DLD1 (cell line): ENCODE measurements at regions not wholly inside any gene's neighbourhood (a gene's known extent, or its start where the extent isn't known, plus 50 kb on each side); places are given as distances from the start of the nearest gene placed in this dataset.
"Not testable (repeated sequence)": the region's sequence is repeated elsewhere in the genome, so short reads cannot be mapped to it uniquely, and the experiment has no call there.

Experiments
- in situ Hi-C: cut with HindIII; loops from 2 replicates; pipeline ENCODE4 v1.10.0; 2017; ENCODE audit warnings: low sequenced_read_pairs

DNA sequence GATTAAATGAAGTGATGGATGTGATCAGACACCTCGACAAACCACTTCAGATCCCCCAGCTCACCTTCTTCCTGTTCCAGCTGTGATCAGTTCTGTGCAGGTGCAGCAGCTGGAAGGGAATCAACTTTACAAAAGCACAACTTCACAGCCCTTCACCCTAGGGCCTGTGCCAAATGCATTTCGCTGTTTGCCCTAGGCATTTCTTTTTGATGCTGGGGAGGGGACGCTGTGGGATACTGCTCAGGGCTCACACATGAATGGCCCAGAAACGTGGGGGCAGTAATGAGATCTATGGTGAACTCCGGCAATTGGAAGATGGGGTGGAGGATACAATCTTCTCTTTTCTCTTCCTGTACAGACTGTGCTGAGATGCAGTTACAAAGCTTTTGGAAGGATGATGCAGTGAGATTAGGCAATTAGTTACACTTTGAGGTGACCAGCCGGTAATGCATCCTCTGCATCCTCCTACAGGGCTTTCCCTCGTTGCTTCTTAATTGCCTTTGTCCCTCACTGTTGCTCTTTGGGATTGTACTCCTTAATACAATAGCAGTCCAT, 215.1 kb upstream of the PITX2 start:
- in situ Hi-C loops: no loop called here

GRCh38 chr4:110840221-110840654, 217.4 kb upstream of the PITX2 start:
- in situ Hi-C loops: no loop called here

DNA sequence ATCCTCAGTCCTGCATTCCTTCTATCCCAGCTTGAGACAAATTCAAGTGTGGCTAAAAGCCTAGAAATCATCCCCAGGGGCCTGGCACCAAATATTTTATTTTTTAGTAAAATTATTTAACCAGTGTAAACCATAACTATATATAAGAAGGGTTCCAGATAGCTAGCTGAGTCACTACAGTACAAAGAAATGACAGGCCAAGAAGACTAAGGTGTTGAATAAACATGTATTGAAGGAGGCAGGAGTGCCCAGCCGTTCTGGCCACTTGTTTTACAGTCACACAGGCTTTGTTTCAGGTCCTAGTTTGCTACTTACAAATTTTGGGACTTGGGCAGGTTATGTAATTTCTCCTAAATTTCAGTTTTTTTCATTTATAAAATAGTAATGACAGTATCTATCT, 225.9 kb upstream of the PITX2 start:
- in situ Hi-C loops: no loop called here

DNA sequence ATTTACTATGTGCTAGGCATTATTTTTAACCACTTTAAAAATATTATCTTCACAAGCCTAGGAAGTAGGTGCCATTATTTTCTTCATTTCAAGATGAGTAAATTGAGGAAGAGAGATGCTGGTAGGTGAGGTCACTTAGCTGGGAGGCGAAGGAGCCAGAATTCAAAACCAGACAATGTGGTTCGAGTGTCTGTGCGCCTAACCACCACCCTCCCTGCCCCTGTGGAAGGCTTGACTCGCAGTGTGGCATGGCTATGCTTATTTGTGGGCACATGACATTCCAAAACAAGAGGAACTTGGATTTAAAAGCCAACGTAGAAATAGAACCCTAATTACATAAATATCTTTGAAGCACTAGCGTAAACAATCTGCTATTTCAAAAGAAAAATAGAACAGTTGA, 226.6 kb upstream of the PITX2 start:
- in situ Hi-C loops: no loop called here

- in situ Hi-C loops: no loop called here
Observed at GRCh38 chr4:110850461-110851442, 227.9 kb upstream of the PITX2 start.

DNA sequence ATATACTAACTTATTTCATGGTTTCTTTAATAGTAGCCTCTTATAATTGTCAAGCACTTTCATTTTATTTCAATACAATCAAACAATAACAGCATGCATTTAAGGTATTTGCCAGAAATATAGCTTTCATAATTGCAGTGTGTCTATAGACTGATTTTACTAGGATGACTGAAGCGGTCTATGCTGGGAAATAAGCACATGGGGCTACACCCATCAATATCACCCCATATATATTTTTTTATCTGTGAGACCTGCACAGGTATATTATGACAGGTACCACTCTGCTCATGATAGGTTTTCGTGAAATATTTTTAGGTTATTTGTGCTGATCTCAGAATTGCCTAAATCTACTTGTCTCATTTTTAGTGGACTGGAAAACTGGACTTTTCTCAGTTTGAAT, 229.1 kb upstream of the PITX2 start:
- in situ Hi-C loops: no loop called here

GRCh38 chr4:110852793-110853192, 229.9 kb upstream of the PITX2 start:
- in situ Hi-C loops: no loop called here

DNA sequence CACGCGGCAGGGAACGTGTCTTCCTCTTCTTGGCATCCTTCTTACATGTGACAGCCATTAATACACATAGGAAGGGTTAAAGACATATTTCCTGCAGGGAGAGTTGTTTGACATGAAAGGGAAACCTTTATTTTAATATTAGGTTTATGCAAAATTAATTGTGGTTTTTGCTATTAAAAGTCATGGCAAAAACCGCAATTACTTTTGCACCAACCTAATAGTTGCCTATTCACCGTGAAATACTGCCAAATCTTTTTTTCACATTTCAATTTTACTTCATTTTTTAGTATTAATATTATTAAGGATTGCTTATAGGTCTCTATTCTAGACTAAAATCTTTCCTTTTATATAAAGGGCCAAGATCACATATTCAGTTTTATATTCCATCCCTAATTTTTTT, 230.4 kb upstream of the PITX2 start:
- in situ Hi-C loops: no loop called here

GRCh38 chr4:110854021-110854678, 231.3 kb upstream of the PITX2 start:
- in situ Hi-C loops: no loop called here

DNA sequence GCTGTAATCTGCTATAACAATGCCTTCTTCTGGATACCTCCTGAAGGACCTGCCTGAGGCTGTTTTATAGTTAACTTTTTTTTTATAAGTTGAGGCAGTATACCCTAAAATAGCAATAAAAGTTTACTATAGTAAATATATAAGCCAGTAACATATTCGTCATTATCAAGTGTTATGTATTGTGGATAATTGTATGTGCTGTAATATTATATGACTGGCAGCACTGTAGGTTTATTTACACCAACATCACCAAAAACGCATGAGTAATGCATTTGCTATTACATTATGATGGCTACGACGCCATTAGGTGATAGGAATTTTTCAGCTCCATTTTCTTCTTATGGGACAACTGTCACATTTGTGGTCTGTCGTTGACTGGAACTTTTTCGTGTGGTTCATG, 237.2 kb upstream of the PITX2 start:
- in situ Hi-C loops: no loop called here

DNA sequence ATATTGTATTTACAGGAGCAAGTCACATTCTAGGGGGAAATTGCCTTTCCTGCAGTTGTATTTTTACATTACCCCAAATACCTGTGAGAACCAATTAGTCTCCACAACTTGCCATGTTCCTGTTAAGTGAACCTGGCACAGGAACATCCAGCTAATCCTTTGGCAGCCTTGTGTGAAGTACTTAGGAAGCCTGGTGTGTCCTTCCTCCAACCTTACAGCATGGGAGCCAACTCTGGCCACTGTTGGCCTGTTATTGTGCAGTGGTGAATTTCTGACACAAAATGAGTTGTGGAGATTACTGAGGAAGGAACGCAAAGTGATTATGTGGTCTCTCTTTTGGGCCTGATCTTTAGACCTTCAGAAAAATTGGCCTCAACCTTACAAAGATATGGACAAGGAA, 238.0 kb upstream of the PITX2 start:
- in situ Hi-C loops: no loop called here

- in situ Hi-C loops: no loop called here
Observed at GRCh38 chr4:110865611-110866259, 242.9 kb upstream of the PITX2 start.

DNA sequence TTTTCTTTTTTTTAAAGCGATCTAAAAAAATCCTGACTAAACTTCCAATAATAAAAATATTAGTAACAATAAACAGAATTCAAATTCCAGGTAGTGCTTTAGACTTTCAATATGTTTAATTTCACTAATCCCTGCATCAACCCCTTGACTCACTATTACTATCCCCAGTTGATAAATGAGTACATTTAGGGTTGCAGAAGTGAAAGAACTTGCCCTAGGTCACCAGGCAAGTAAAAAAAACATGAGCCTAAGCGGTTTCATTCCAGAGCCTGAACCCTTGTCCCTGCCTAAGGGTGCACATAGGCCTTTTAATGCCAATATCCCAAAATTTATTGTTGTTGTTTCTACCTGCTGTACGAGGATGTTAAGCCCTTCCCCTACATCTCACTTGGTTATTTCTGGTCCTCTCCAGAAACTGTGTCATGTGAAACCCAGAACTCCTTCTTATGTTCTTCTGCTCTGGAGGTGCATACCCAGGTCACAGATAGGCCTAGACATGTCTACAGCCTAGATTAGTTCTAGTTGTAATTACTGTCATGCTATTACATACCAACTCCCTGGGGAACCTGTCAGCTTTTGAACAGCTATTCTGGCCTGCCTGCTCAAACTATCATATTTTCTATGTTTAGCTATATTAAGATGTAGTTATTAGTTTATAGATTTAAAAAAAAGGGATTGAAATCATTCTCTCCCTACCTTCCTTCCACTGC, 244.5 kb upstream of the PITX2 start:
- in situ Hi-C loops: no loop called here

DNA sequence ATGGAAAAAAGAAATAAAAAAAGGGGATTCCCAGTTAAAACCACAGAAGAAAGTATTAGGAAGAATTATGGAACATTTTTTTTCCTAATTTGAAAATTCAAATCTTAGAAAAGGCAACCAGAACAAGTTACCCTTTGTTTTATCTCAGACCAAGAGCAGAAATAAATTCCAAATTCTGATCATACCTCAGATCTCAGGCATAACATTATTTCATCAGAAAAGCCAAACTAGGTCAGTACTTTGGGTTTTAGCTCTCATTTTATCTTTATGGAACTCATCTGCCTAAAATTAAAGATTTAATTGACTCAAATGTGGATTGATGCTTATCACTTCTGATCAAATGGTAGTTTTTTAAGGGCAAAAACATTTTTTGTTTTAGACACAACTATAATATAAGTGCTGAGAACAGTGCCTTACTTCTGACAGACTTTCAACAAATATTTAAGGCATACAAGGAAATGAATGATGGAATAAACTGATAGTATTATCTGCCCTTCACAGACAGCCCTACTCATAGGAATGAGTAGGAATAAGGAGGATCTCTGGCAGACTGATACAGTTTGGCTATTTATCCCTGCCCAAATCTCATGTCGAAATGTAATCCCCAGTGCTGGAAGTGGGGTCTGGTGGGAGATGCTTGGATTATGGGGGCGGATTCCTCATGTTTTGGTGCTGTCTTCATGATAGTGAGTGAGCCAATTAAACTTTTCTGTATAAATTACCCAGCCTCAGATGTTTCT, 245.3 kb upstream of the PITX2 start:
- in situ Hi-C loops: no loop called here

DNA sequence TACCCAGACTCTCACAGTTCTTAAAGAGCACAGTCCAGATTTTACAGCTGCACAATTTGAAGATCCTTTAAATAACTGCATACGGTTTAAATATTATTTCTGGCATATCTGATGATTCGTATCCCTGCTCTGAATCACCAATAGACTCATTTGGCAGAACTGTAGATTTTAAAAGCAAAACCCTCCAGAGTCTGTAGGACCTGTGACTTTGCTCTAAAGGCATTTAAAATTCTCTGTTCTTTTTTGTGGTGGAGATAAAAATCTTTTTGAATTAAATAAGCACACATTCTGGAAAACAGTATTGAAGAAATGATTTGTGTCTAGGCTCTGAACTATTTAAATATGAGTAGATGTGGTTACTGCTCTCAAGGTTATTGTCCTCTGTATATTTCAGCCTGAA, 246.2 kb upstream of the PITX2 start:
- in situ Hi-C loops: no loop called here

DNA sequence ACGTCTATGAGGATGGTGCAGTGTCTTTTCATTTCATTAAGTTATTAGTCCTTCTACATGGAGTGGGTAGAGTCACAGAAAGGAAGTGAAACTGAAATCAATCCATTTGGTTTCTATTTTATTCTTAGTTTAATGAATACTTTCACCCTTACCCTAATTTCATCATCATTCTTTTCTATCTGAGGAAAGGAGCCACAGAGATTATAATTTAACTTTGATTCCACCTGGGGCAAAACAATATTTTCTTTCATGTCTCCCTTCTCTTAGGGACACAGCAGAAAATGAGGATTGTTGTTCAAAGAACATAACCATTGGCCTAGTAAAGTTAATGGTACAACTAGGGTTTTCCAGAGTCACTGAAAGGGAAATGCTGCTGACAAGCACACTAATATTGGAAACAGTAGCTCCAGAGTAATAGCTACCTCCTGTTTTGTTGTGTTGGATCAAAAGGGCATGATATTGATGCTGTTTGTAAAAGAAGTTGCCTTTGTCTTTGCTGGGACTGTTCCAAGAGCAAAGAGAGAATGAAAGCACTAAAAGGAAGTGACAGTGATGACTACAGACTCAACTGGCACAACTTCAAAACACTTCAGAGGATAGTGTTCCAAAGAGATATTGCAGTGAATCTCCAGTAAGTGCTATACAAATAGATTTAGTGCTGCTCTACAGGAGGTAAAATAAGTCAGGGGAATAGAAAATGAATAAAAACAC, 247.1 kb upstream of the PITX2 start:
- in situ Hi-C loops: no loop called here

DNA sequence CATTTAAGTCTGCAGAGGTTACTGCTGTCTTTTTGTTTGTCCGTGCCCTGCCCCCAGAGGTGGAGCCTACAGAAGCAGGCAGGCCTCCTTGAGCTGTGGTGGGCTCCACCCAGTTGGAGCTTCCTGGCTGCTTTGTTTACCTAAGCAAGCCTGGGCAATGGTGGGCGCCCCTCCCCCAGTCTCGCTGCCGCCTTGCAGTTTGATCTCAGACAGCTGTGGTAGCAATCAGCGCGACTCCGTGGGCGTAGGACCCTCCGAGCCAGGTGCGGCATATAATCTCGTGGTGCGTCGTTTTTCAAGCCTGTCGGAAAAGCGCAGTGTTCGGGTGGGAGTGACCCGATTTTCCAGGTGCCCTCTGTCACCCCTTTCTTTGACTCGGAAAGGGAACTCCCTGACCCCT, 253.3 kb upstream of the PITX2 start:
- in situ Hi-C loops: not testable (repeated sequence)

DNA sequence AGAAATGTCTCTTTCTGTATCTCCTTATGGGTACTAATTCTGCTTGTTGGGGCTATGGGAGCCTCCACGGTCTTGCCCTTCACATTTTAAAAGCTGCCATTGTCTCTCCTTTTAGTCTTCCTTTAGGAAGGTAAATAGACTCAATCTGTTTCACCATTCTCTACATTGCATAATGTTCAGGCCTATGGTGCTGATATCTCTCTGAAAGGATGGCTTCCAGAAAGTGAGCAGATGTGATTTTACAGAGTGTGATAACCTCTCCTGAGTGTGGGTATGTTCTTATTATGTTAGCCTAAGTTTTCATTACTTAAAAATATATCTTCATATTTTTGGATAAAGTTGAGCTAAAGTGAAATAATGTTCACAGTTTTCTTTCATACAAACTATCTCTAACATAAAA, 254.0 kb upstream of the PITX2 start:
- in situ Hi-C loops: no loop called here

GRCh38 chr4:110877778-110878370, 255.0 kb upstream of the PITX2 start:
- in situ Hi-C loops: no loop called here
